GM12878 (cell line): ENCODE measurements at regions not wholly inside any gene's neighbourhood (a gene's known extent, or its start where the extent isn't known, plus 50 kb on each side); places are given as distances from the start of the nearest gene placed in this dataset.

ENCODE experiments used
- BCL11A ChIP-seq: IDR thresholded peaks from 2 replicates; pipeline ENCODE4 v1.6.1; 2011; ENCODE audit warnings: low read depth, low read length
- BHLHE40 ChIP-seq, 2 experiments: fragments of 450-650 bp in 1 of 2; IDR thresholded peaks; 2 replicates each; pipeline ENCODE4 v1.6.1; 2011 to 2017; ENCODE audit warnings: low read depth in 2 of 2, borderline replicate concordance in 1 of 2, improper control_type of control experiment in 1 of 2, low read length in 1 of 2, mild to moderate bottlenecking in 1 of 2
- BRCA1 ChIP-seq: IDR thresholded peaks from 2 replicates; pipeline ENCODE4 v1.6.1; 2011; ENCODE audit warnings: low read depth, low read length, improper control_type of control experiment
- CBFB ChIP-seq: IDR thresholded peaks from 2 replicates; pipeline ENCODE4 v1.6.1; 2016; ENCODE audit warnings: antibody characterized with exemption, low read depth
- CBX5 ChIP-seq: sonication (generic); IDR thresholded peaks from 2 replicates; pipeline ENCODE4 v1.6.1; 2016; ENCODE audit warnings: low read depth, moderate library complexity, mild to moderate bottlenecking, inconsistent platforms
- CHD4 ChIP-seq: fragments of 200-600 bp; sonication (generic); IDR thresholded peaks from 2 replicates; pipeline ENCODE4 v1.6.1; 2016; ENCODE audit warnings: mild to moderate bottlenecking
- EZH2 ChIP-seq: IDR thresholded peaks from 2 replicates; pipeline ENCODE4 v1.6.1; 2012; ENCODE audit warnings: low read depth, mild to moderate bottlenecking, control low read depth, inconsistent platforms, low read length, borderline replicate concordance; ENCODE audit not compliant: control insufficient read depth
- FOXK2 ChIP-seq: fragments of 450-650 bp; IDR thresholded peaks from 2 replicates; pipeline ENCODE4 v1.6.1; 2017; ENCODE audit warnings: mild to moderate bottlenecking, moderate library complexity
- FOXM1 ChIP-seq: IDR thresholded peaks from 2 replicates; pipeline ENCODE4 v1.6.1; 2012; ENCODE audit warnings: low read depth, mild to moderate bottlenecking, inconsistent platforms, low read length, moderate library complexity
- GABPA ChIP-seq: IDR thresholded peaks from 2 replicates; pipeline ENCODE4 v1.6.1; 2014; ENCODE audit warnings: antibody characterized with exemption, low read depth, mild to moderate bottlenecking, inconsistent platforms
- IKZF2 ChIP-seq, 2 experiments: fragments of 450-650 bp; IDR thresholded peaks; 2 replicates each; pipeline ENCODE4 v1.6.1; 2017; ENCODE audit warnings: mild to moderate bottlenecking in 2 of 2, moderate library complexity in 2 of 2
- KAT2A ChIP-seq: conservative IDR thresholded peaks from 2 replicates; pipeline ENCODE4 v1.6.1; 2011; ENCODE audit warnings: low read depth, low read length; ENCODE audit not compliant: control insufficient read depth
- MEF2B ChIP-seq: fragments of 450-650 bp; IDR thresholded peaks from 2 replicates; pipeline ENCODE4 v1.6.1; 2018; ENCODE audit warnings: mild to moderate bottlenecking, moderate library complexity; ENCODE audit not compliant: partially characterized antibody, poor library complexity, severe bottlenecking
- NFXL1 ChIP-seq: fragments of 450-650 bp; IDR thresholded peaks from 2 replicates; pipeline ENCODE4 v1.6.1; 2017; ENCODE audit warnings: antibody characterized with exemption, mild to moderate bottlenecking, borderline replicate concordance
- NFYB ChIP-seq: IDR thresholded peaks from 2 replicates; pipeline ENCODE4 v1.6.1; 2011; ENCODE audit warnings: low read depth, mild to moderate bottlenecking, low read length, improper control_type of control experiment, moderate library complexity; ENCODE audit not compliant: insufficient read depth
- SPI1 ChIP-seq: IDR thresholded peaks from 2 replicates; pipeline ENCODE4 v1.6.1; 2011; ENCODE audit warnings: low read depth, mild to moderate bottlenecking, low read length, moderate library complexity, borderline replicate concordance; ENCODE audit not compliant: insufficient read depth
- STAT1 ChIP-seq: fragments of 450-650 bp; conservative IDR thresholded peaks from 2 replicates; pipeline ENCODE4 v1.6.1; 2014; ENCODE audit warnings: antibody characterized with exemption, mild to moderate bottlenecking
- STAT3 ChIP-seq: IDR thresholded peaks from 2 replicates; pipeline ENCODE4 v1.6.1; 2011; ENCODE audit warnings: low read depth, low read length, improper control_type of control experiment
- YBX1 ChIP-seq: fragments of 450-650 bp; IDR thresholded peaks from 2 replicates; pipeline ENCODE4 v1.6.1; 2016; ENCODE audit warnings: antibody characterized with exemption
- ZBED1 ChIP-seq: IDR thresholded peaks from 2 replicates; pipeline ENCODE4 v1.6.1; 2016; ENCODE audit warnings: borderline replicate concordance
- ZNF274 ChIP-seq: IDR thresholded peaks from one replicate; pipeline ENCODE4 v1.8.0; 2011; ENCODE audit not compliant: insufficient read length, insufficient read depth
- TF ChIP-seq, protein P1 (sequence below): fragments of 450-650 bp; IDR thresholded peaks from 2 replicates; pipeline ENCODE4 v1.6.1; 2017; ENCODE audit warnings: borderline replicate concordance
- TF ChIP-seq, protein P2 (sequence below): IDR thresholded peaks from 2 replicates; pipeline ENCODE4 v1.6.1; 2011; ENCODE audit warnings: mild to moderate bottlenecking, low read depth, low read length, moderate library complexity; ENCODE audit not compliant: insufficient replicate concordance
- TF ChIP-seq, protein P3 (sequence below): fragments of 450-650 bp; conservative IDR thresholded peaks from 2 replicates; pipeline ENCODE4 v1.6.1; 2017; ENCODE audit warnings: mild to moderate bottlenecking, moderate library complexity
- TF ChIP-seq, protein P4 (sequence below): IDR thresholded peaks from 2 replicates; pipeline ENCODE4 v1.6.1; 2011; ENCODE audit warnings: low read depth, low read length, improper control_type of control experiment, borderline replicate concordance
- TF ChIP-seq, protein P5 (sequence below): fragments of 450-650 bp; IDR thresholded peaks from 2 replicates; pipeline ENCODE4 v1.6.1; 2017; ENCODE audit warnings: low read depth, mild to moderate bottlenecking, moderate library complexity

DNA sequence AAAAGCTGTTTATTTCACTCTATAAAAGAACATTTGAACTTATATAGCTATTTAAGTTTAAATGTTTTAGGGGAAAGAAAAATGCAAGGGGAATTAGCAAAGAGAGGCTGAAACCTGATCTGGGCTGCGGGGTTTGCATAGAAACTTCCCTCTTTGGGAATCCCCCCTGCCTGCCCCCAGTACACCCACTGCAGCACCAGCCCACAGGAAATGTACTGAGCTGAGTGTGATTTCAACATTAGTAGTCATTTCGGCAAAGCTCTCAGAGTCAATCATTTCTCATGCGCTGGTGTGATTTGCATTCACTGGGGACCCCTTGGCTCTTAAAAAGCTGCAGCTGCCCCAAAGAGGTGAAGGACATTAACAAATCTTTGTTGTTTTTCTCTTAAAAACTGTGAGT, 859.4 kb downstream of the MAFB start (continued):
- TF ChIP-seq, protein P1, sequence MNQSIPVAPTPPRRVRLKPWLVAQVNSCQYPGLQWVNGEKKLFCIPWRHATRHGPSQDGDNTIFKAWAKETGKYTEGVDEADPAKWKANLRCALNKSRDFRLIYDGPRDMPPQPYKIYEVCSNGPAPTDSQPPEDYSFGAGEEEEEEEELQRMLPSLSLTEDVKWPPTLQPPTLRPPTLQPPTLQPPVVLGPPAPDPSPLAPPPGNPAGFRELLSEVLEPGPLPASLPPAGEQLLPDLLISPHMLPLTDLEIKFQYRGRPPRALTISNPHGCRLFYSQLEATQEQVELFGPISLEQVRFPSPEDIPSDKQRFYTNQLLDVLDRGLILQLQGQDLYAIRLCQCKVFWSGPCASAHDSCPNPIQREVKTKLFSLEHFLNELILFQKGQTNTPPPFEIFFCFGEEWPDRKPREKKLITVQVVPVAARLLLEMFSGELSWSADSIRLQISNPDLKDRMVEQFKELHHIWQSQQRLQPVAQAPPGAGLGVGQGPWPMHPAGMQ: no peak
- TF ChIP-seq, protein P2, sequence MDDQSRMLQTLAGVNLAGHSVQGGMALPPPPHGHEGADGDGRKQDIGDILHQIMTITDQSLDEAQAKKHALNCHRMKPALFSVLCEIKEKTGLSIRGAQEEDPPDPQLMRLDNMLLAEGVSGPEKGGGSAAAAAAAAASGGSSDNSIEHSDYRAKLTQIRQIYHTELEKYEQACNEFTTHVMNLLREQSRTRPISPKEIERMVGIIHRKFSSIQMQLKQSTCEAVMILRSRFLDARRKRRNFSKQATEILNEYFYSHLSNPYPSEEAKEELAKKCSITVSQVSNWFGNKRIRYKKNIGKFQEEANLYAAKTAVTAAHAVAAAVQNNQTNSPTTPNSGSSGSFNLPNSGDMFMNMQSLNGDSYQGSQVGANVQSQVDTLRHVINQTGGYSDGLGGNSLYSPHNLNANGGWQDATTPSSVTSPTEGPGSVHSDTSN: peak; percentile 80
- TF ChIP-seq STAT1 (no peak), ZBED1 (no peak), NFXL1 (no peak), IKZF2 (IDR thresholded peaks at IDR 0.05) (peak; percentile 67 to 70), MEF2B (peak; percentile 73), CBX5 (no peak), BHLHE40 (IDR thresholded peaks at IDR 0.05; ENCODE audit: borderline replicate concordance in 1 of 2, low read depth in 2 of 2, low read length in 1 of 2) (peak; percentile 49 to 69), NFYB (no peak), CHD4 (no peak), BRCA1 (no peak), CBFB (no peak; the same call in 1 of the 2 replicates), FOXK2 (no peak), ZNF274 (no peak), SPI1 (no peak), BCL11A (peak; percentile 94), GABPA (no peak), FOXM1 (no peak; the same call in 1 of the 2 replicates), STAT3 (peak; percentile 72; the same call in 1 of the 2 replicates), YBX1 (no peak), KAT2A (no peak), EZH2 (no peak)
- TF ChIP-seq, protein P3, sequence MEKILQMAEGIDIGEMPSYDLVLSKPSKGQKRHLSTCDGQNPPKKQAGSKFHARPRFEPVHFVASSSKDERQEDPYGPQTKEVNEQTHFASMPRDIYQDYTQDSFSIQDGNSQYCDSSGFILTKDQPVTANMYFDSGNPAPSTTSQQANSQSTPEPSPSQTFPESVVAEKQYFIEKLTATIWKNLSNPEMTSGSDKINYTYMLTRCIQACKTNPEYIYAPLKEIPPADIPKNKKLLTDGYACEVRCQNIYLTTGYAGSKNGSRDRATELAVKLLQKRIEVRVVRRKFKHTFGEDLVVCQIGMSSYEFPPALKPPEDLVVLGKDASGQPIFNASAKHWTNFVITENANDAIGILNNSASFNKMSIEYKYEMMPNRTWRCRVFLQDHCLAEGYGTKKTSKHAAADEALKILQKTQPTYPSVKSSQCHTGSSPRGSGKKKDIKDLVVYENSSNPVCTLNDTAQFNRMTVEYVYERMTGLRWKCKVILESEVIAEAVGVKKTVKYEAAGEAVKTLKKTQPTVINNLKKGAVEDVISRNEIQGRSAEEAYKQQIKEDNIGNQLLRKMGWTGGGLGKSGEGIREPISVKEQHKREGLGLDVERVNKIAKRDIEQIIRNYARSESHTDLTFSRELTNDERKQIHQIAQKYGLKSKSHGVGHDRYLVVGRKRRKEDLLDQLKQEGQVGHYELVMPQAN: no peak
- TF ChIP-seq, protein P4, sequence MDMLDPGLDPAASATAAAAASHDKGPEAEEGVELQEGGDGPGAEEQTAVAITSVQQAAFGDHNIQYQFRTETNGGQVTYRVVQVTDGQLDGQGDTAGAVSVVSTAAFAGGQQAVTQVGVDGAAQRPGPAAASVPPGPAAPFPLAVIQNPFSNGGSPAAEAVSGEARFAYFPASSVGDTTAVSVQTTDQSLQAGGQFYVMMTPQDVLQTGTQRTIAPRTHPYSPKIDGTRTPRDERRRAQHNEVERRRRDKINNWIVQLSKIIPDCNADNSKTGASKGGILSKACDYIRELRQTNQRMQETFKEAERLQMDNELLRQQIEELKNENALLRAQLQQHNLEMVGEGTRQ: no peak
- TF ChIP-seq, protein P5, sequence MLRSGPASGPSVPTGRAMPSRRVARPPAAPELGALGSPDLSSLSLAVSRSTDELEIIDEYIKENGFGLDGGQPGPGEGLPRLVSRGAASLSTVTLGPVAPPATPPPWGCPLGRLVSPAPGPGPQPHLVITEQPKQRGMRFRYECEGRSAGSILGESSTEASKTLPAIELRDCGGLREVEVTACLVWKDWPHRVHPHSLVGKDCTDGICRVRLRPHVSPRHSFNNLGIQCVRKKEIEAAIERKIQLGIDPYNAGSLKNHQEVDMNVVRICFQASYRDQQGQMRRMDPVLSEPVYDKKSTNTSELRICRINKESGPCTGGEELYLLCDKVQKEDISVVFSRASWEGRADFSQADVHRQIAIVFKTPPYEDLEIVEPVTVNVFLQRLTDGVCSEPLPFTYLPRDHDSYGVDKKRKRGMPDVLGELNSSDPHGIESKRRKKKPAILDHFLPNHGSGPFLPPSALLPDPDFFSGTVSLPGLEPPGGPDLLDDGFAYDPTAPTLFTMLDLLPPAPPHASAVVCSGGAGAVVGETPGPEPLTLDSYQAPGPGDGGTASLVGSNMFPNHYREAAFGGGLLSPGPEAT: peak; percentile 94
